GM12878 (cell line): ENCODE measurements at regions not wholly inside any gene's neighbourhood (a gene's known extent, or its start where the extent isn't known, plus 50 kb on each side); places are given as distances from the start of the nearest gene placed in this dataset.

ENCODE experiments used
- ATAC-seq: fragments of 200-7000 bp; cut with Tn5 transposase; 3 replicates; pipeline ENCODE4 v1.9.1; 2020; ENCODE audit warnings: mild to moderate bottlenecking, moderate library complexity
- BruUV-seq: library from RNA; stranded (reverse); fragments of 400-500 nt; replicated peaks from 2 replicates; lab custom pipeline; 2021; lab: Mats Ljungman, UMichigan
- CTCF ChIA-PET: fragments of 300-600 bp; sonication (Branson Sonifier 250); formaldehyde crosslinking; extraction: SDS; loops from one replicate; lab custom pipeline; 2021; ENCODE audit warnings: inconsistent platforms; lab: Yijun Ruan, JAX
- POLR2A ChIA-PET: fragments of 350-600 bp; formaldehyde crosslinking; extraction: SDS; loops from one replicate; lab custom pipeline; 2021; ENCODE audit warnings: inconsistent platforms; lab: Charles Lee
- RAD21 ChIA-PET: fragments of 300-600 bp; sonication (Branson Sonifier 250); formaldehyde crosslinking; loops from one replicate; lab custom pipeline; 2023; ENCODE audit warnings: antibody characterized with exemption; ENCODE audit not compliant: unreplicated experiment; lab: Charles Lee
- SMC1A ChIA-PET: fragments of 300-600 bp; sonication (Branson Sonifier 250); formaldehyde crosslinking; loops from one replicate; lab custom pipeline; 2023; ENCODE audit not compliant: unreplicated experiment, uncharacterized antibody; lab: Charles Lee
- DNase-seq: peaks from one replicate; pipeline ENCODE4 v3.0.0-alpha.2; 2011; ENCODE audit warnings: low read depth, low spot score
- FAIRE-seq: peaks from 3 replicates; lab custom pipeline; 2011; peaks lifted over from hg19 to GRCh38; lab: Jason Lieb, UNC
- H2AFZ ChIP-seq: 2 replicates; pipeline ENCODE4 v1.6.0; 2011; ENCODE audit warnings: low read depth, low read length, control low read depth; ENCODE audit not compliant: control insufficient read depth
- H3K27ac ChIP-seq: 2 replicates; pipeline ENCODE4 v1.5.1; 2011; ENCODE audit warnings: control low read depth; ENCODE audit not compliant: control insufficient read depth, insufficient read depth
- H3K27me3 ChIP-seq, 2 experiments: replicated peaks in 1 of 2; 2 replicates each; pipeline versions ENCODE4 v1.6.0 to v1.6.1; 2011; ENCODE audit warnings: low read length in 1 of 2; ENCODE audit not compliant: control insufficient read depth in 2 of 2, insufficient read depth in 2 of 2
- H3K36me3 ChIP-seq, 2 experiments: 2 replicates each; pipeline ENCODE4 v1.5.1; 2011; ENCODE audit warnings: low read length in 1 of 2; ENCODE audit not compliant: control insufficient read depth in 2 of 2, insufficient read depth in 2 of 2
- H3K4me1 ChIP-seq: 2 replicates; pipeline ENCODE4 v1.6.1; 2011; ENCODE audit warnings: mild to moderate bottlenecking, low read length, moderate library complexity, mixed read lengths; ENCODE audit not compliant: control insufficient read depth, insufficient read depth
- H3K4me2 ChIP-seq: 2 replicates; pipeline ENCODE4 v1.6.0; 2011; ENCODE audit warnings: control low read depth; ENCODE audit not compliant: control insufficient read depth, insufficient read depth
- H3K4me3 ChIP-seq: fragments of 200-600 bp; sonication (generic); 2 replicates; pipeline ENCODE4 v1.5.1; 2016
- H3K79me2 ChIP-seq: 2 replicates; pipeline ENCODE4 v1.6.0; 2011; ENCODE audit warnings: low read length; ENCODE audit not compliant: control insufficient read depth, insufficient read depth
- H3K9ac ChIP-seq: 2 replicates; pipeline ENCODE4 v1.8.0; 2011; ENCODE audit warnings: low read length, control low read depth, mixed read lengths; ENCODE audit not compliant: control insufficient read depth, insufficient read depth
- H3K9me3 ChIP-seq: replicated peaks from 3 replicates; pipeline ENCODE4 v1.5.1; 2011; ENCODE audit warnings: mild to moderate bottlenecking, low read length; ENCODE audit not compliant: control insufficient read depth, insufficient read depth
- H4K20me1 ChIP-seq: 2 replicates; pipeline ENCODE4 v1.6.0; 2011; ENCODE audit not compliant: control insufficient read depth, insufficient read depth
- CBX5 ChIP-seq: sonication (generic); IDR thresholded peaks from 2 replicates; pipeline ENCODE4 v1.6.1; 2016; ENCODE audit warnings: low read depth, moderate library complexity, mild to moderate bottlenecking, inconsistent platforms
- CEBPB ChIP-seq, 2 experiments: fragments of 150-350 bp in 1 of 2; IDR thresholded peaks; 2 replicates each; pipeline ENCODE4 v1.6.1; 2012 to 2014; ENCODE audit warnings: low read depth in 2 of 2, low read length in 2 of 2, borderline replicate concordance in 1 of 2, inconsistent platforms in 1 of 2
- DPF2 ChIP-seq: fragments of 450-650 bp; IDR thresholded peaks from 2 replicates; pipeline ENCODE4 v1.6.1; 2017; ENCODE audit warnings: mild to moderate bottlenecking
- E4F1 ChIP-seq: fragments of 450-650 bp; IDR thresholded peaks from 2 replicates; pipeline ENCODE4 v1.6.1; 2018; ENCODE audit warnings: borderline replicate concordance, mild to moderate bottlenecking; ENCODE audit not compliant: partially characterized antibody
- ETV6 ChIP-seq, 2 experiments: fragments of 450-650 bp in 1 of 2; IDR thresholded peaks in 1 of 2; conservative IDR thresholded peaks in 1 of 2; 2 replicates each; pipeline ENCODE4 v1.6.1; 2014; ENCODE audit warnings: antibody characterized with exemption in 1 of 2, borderline replicate concordance in 1 of 2, low read depth in 1 of 2, mild to moderate bottlenecking in 1 of 2, moderate library complexity in 1 of 2
- NRF1 ChIP-seq: conservative IDR thresholded peaks from 2 replicates; pipeline ENCODE4 v1.6.1; 2011; ENCODE audit warnings: mild to moderate bottlenecking, low read depth, low read length, improper control_type of control experiment
- PAX5 ChIP-seq: IDR thresholded peaks from 2 replicates; pipeline ENCODE4 v1.6.1; 2011; ENCODE audit warnings: low read depth, low read length, borderline replicate concordance
- POLR2A ChIP-seq: IDR thresholded peaks from 2 replicates; pipeline ENCODE4 v1.6.1; 2011; ENCODE audit warnings: low read depth, mild to moderate bottlenecking, low read length
- SMAD1 ChIP-seq: fragments of 450-650 bp; IDR thresholded peaks from 2 replicates; pipeline ENCODE4 v1.6.1; 2018; ENCODE audit warnings: mild to moderate bottlenecking, low read depth; ENCODE audit not compliant: partially characterized antibody
- WRNIP1 ChIP-seq: IDR thresholded peaks from 2 replicates; pipeline ENCODE4 v1.6.1; 2011; ENCODE audit warnings: low read depth, low read length, improper control_type of control experiment, borderline replicate concordance
- ZBTB4 ChIP-seq: fragments of 450-650 bp; formaldehyde crosslinking; IDR thresholded peaks from 2 replicates; pipeline ENCODE4 v1.4.0; 2022; ENCODE audit warnings: mild to moderate bottlenecking, moderate library complexity
- ZNF274 ChIP-seq: IDR thresholded peaks from one replicate; pipeline ENCODE4 v1.8.0; 2011; ENCODE audit not compliant: insufficient read length, insufficient read depth
- WGBS: methylation state at CpG from one replicate; pipeline ENCODE4 v1.1.6; 2016; ENCODE audit warnings: low lambda C conversion rate; ENCODE audit not compliant: insufficient replicate concordance, insufficient coverage; ENCODE audit errors: missing lambda C conversion rate; 5-methylcytosine and 5-hydroxymethylcytosine counted together
- in situ Hi-C: fragments of 300-500 bp; cut with MboI; formaldehyde crosslinking; loops from 9 replicates; pipeline ENCODE4 v1.14.3; 2018; ENCODE audit warnings: mixed read lengths
- intact Hi-C: fragments of 100-400 bp; cut with micrococcal nuclease; formaldehyde crosslinking; loops from one replicate; pipeline ENCODE4 v1.14.2; 2022; ENCODE audit not compliant: unreplicated experiment
- TF ChIP-seq, protein P1 (sequence below): IDR thresholded peaks from 2 replicates; pipeline ENCODE4 v1.6.1; 2012; ENCODE audit warnings: low read length, inconsistent platforms

GRCh38 chr11:70826541-70827335 lies 425.6 kb downstream of the SHANK2 start (continued):
- TF ChIP-seq E4F1 = no peak
- no peak for TF ChIP-seq PAX5
- no peak for TF ChIP-seq CEBPB (IDR thresholded peaks at IDR 0.05; ENCODE audit: borderline replicate concordance in 1 of 2, low read depth in 2 of 2, low read length in 2 of 2)
- no peak for TF ChIP-seq ZNF274

- CTCF ChIA-PET = no interaction called here
- RAD21 ChIA-PET = no interaction called here
- in situ Hi-C loops = no loop called here
- no peak overlapping the region for H3K4me2 ChIP-seq
- BruUV-seq = no TSS peak
- SMC1A ChIA-PET = no interaction called here
- H3K4me3 ChIP-seq = no peak overlapping the region
- H3K9ac ChIP-seq = no peak overlapping the region
- DNase-seq (no peak), ATAC-seq (no peak), FAIRE-seq (no peak)
- no peaks in the 10 kb centered on the region for H4K20me1 ChIP-seq
- WGBS = 46% methylated on average over 20 of the region's 20 CpGs
- no peaks in the 10 kb centered on the region for H3K4me1 ChIP-seq
- peaks cover 4% of the 10 kb centered on the region in 2 experiments for H3K27me3 ChIP-seq
- H3K27ac ChIP-seq = no peak overlapping the region
- intact Hi-C loops = no loop called here
- H2AFZ ChIP-seq = no peak overlapping the region
- H3K79me2 ChIP-seq = no peaks in the 10 kb centered on the region
- no peaks in the 10 kb centered on the region for H3K9me3 ChIP-seq
- H3K36me3 ChIP-seq = no peaks in the 10 kb centered on the region
- POLR2A ChIA-PET = no interaction called here
- TF ChIP-seq, protein P1, sequence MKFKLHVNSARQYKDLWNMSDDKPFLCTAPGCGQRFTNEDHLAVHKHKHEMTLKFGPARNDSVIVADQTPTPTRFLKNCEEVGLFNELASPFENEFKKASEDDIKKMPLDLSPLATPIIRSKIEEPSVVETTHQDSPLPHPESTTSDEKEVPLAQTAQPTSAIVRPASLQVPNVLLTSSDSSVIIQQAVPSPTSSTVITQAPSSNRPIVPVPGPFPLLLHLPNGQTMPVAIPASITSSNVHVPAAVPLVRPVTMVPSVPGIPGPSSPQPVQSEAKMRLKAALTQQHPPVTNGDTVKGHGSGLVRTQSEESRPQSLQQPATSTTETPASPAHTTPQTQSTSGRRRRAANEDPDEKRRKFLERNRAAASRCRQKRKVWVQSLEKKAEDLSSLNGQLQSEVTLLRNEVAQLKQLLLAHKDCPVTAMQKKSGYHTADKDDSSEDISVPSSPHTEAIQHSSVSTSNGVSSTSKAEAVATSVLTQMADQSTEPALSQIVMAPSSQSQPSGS = no peak
- TF ChIP-seq ZBTB4 (CRISPR knock-in tag) = no peak
- no peak for TF ChIP-seq DPF2
- TF ChIP-seq POLR2A = no peak
- TF ChIP-seq SMAD1 = no peak
- no peak for TF ChIP-seq WRNIP1
- TF ChIP-seq CEBPB (IDR thresholded peaks at IDR 0.05; ENCODE audit: borderline replicate concordance in 1 of 2, low read depth in 2 of 2, low read length in 2 of 2) = no peak
- no peak for TF ChIP-seq CBX5
- TF ChIP-seq ETV6 (conservative IDR thresholded peaks at IDR 0.05 in 1 of 2, IDR thresholded peaks at IDR 0.05 in 1 of 2; ENCODE audit: borderline replicate concordance in 1 of 2, low read depth in 1 of 2) = no peak
- no peak for TF ChIP-seq NRF1
Observed at GRCh38 chr11:70828593-70829082, 423.7 kb downstream of the SHANK2 start.
